ENCODE measurements at regions not wholly inside any gene's neighbourhood (a gene's known extent, or its start where the extent isn't known, plus 50 kb on each side); places are given as distances from the start of the nearest gene placed in this dataset.

DNA sequence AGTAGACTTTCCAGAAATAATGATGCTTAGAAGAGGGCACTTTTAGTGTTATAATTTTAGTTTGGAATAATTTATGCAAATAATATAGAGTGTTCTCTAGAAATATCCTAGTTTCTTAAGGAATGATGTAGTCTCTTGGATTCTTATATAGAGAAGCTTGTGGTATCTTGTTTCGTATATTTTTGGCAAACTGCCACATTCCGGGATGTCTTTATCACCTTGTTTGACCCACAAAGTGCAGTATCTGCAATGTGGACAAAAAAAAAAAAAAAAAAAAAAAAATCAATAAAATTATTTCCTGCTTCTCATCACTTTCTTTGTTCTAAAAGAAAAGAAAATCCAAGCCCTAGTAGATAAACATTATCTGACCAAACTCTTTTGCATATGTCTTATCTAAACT is 1577.7 kb upstream of the TENM3 start:
- TF ChIP-seq CTCF (conservative IDR thresholded peaks at IDR 0.05; ENCODE audit: low read depth, low read length), result no peak
- no peak for TF ChIP-seq EZH2 (IDR thresholded peaks at IDR 0.05; ENCODE audit: borderline replicate concordance, low read depth, low read length, poor library complexity, severe bottlenecking)
